ENCODE measurements at regions not wholly inside any gene's neighbourhood (a gene's known extent, or its start where the extent isn't known, plus 50 kb on each side); places are given as distances from the start of the nearest gene placed in this dataset.

DNA sequence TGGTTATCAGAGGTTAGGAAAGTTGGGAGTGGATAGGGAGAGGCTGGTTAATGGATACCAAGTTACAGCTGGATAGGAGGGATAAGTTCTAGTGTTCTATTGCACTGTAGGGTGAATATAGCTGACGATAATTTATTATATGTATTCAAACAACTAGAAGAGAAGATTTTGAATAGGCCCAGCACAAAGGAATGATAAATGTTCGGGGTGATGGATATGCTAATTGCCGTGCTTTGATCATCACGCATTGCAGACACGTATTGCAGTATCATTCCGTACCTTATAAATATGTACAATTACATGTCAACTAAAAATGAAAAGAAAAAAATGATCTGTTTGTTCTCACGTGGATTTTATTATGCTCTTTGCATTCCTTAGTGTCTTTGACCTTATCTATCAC is 369.2 kb upstream of the PKDCC start:
- TF ChIP-seq POLR2AphosphoS5 (IDR thresholded peaks at IDR 0.05; ENCODE audit: low read depth, low read length) (no peak), SIN3A (IDR thresholded peaks at IDR 0.05; ENCODE audit: borderline replicate concordance, insufficient read depth, low read length) (no peak), TAF1 (IDR thresholded peaks at IDR 0.05; ENCODE audit: borderline replicate concordance, insufficient read depth, low read length) (no peak), FOXP2 (optimal IDR thresholded peaks at IDR 0.05; ENCODE audit: borderline replicate concordance, extremely low read depth, extremely low read length, insufficient read depth) (no peak)
- TF ChIP-seq, protein P1, sequence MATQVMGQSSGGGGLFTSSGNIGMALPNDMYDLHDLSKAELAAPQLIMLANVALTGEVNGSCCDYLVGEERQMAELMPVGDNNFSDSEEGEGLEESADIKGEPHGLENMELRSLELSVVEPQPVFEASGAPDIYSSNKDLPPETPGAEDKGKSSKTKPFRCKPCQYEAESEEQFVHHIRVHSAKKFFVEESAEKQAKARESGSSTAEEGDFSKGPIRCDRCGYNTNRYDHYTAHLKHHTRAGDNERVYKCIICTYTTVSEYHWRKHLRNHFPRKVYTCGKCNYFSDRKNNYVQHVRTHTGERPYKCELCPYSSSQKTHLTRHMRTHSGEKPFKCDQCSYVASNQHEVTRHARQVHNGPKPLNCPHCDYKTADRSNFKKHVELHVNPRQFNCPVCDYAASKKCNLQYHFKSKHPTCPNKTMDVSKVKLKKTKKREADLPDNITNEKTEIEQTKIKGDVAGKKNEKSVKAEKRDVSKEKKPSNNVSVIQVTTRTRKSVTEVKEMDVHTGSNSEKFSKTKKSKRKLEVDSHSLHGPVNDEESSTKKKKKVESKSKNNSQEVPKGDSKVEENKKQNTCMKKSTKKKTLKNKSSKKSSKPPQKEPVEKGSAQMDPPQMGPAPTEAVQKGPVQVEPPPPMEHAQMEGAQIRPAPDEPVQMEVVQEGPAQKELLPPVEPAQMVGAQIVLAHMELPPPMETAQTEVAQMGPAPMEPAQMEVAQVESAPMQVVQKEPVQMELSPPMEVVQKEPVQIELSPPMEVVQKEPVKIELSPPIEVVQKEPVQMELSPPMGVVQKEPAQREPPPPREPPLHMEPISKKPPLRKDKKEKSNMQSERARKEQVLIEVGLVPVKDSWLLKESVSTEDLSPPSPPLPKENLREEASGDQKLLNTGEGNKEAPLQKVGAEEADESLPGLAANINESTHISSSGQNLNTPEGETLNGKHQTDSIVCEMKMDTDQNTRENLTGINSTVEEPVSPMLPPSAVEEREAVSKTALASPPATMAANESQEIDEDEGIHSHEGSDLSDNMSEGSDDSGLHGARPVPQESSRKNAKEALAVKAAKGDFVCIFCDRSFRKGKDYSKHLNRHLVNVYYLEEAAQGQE (IDR thresholded peaks at IDR 0.05; ENCODE audit: insufficient read depth in 1 of 2, low read depth in 2 of 2, low read length in 2 of 2) = no peak
